ENCODE measurements at regions not wholly inside any gene's neighbourhood (a gene's known extent, or its start where the extent isn't known, plus 50 kb on each side); places are given as distances from the start of the nearest gene placed in this dataset.

GRCh38 chr15:61404567-61404966 lies 175.5 kb upstream of the RORA start:
- no peaks in the 10 kb centered on the region for H4K20me1 ChIP-seq (replicated peaks; ENCODE audit: control insufficient read depth, extremely low read depth, insufficient read depth, low read length)
- no peaks in the 10 kb centered on the region for H3K9me3 ChIP-seq (replicated peaks; ENCODE audit: control insufficient read depth, insufficient read depth, low read length)
- no peaks in the 10 kb centered on the region for H3K4me1 ChIP-seq (ENCODE audit: control insufficient read depth, extremely low read depth, insufficient read depth, low read length)
- intact Hi-C loops (cut with micrococcal nuclease) (no loop called here), dilution Hi-C loops (cut with MboI; ENCODE audit: extremely low pct_ligation_motif_present, low sequenced_read_pairs) (no loop called here)
- H3K36me3 ChIP-seq (ENCODE audit: control insufficient read depth in 2 of 2, extremely low read depth in 1 of 2, insufficient read depth in 2 of 2, low read length in 2 of 2) = no peaks in the 10 kb centered on the region
- TF ChIP-seq GATA2 (IDR thresholded peaks at IDR 0.05; ENCODE audit: insufficient read depth, insufficient read length, low read depth, low read length) = no peak
- TF ChIP-seq EZH2 (IDR thresholded peaks at IDR 0.05; ENCODE audit: borderline replicate concordance, low read depth, low read length, severe bottlenecking) = no peak
- no peak for TF ChIP-seq JUN (IDR thresholded peaks at IDR 0.05; ENCODE audit: borderline replicate concordance, insufficient read depth, insufficient read length, low read depth)
- TF ChIP-seq POLR2A (IDR thresholded peaks at IDR 0.05; ENCODE audit: low read depth, low read length) = no peak
- no peak for TF ChIP-seq FOS (IDR thresholded peaks at IDR 0.05; ENCODE audit: borderline replicate concordance, insufficient read depth, low read length)
- no peak for TF ChIP-seq MAX (IDR thresholded peaks at IDR 0.05; ENCODE audit: insufficient read depth, insufficient read length)
- TF ChIP-seq POLR2AphosphoS5 (IDR thresholded peaks at IDR 0.05; ENCODE audit: insufficient read depth, low read depth, low read length) = no peak
- TF ChIP-seq MYC (IDR thresholded peaks at IDR 0.05; ENCODE audit: low read depth, low read length) = no peak
- TF ChIP-seq CTCF (IDR thresholded peaks at IDR 0.05; ENCODE audit: extremely low read depth in 1 of 2, insufficient read depth in 1 of 2, low read depth in 1 of 2, low read length in 2 of 2) = no peak
- no peaks in the 10 kb centered on the region for H3K79me2 ChIP-seq (ENCODE audit: control insufficient read depth, insufficient read depth, low read length)
- H3K4me3 ChIP-seq (replicated peaks in 1 of 3; ENCODE audit: insufficient read depth in 1 of 3, low read depth in 1 of 3, low read length in 3 of 3) = no peak overlapping the region
- POLR2A ChIA-PET = no interaction called here
- no peak overlapping the region for H3K4me2 ChIP-seq (ENCODE audit: insufficient read depth, low read length)
- no peaks in the 10 kb centered on the region for H3K9me1 ChIP-seq (replicated peaks; ENCODE audit: control insufficient read depth, extremely low read depth, insufficient read depth, low read length)
- no peak overlapping the region for H3K27ac ChIP-seq (ENCODE audit: insufficient read depth, low read depth, low read length)
- DNase-seq (ENCODE audit: low read depth, low spot score) (no peak), FAIRE-seq (no peak)
- no peak overlapping the region for H2AFZ ChIP-seq (ENCODE audit: low read depth, low read length)
- H3K27me3 ChIP-seq (ENCODE audit: control insufficient read depth in 2 of 2, insufficient read depth in 2 of 2, low read length in 2 of 2) = no peaks in the 10 kb centered on the region
- CTCF ChIA-PET = interaction anchor here (1.0 kb wide), 1 partner anchor 9 kb away, joined by 5 read pairs; no protein-coding TSS in a partner anchor
- H3K9ac ChIP-seq (replicated peaks; ENCODE audit: extremely low read depth, insufficient read depth, low read length) = no peak overlapping the region
- no TSS peak for BruUV-seq (replicated peaks)
